GM19467 (cell line): ENCODE measurements at regions not wholly inside any gene's neighbourhood (a gene's known extent, or its start where the extent isn't known, plus 50 kb on each side); places are given as distances from the start of the nearest gene placed in this dataset.
"Not testable (repeated sequence)": the region's sequence is repeated elsewhere in the genome, so short reads cannot be mapped to it uniquely, and the experiment has no call there.

Experiments used
- ATAC-seq: cut with Tn5 transposase; IDR thresholded peaks from one replicate; pipeline ENCODE4 v1.9.1; 2021; ENCODE audit warnings: mild to moderate bottlenecking, moderate library complexity; ENCODE audit not compliant: unreplicated experiment

DNA sequence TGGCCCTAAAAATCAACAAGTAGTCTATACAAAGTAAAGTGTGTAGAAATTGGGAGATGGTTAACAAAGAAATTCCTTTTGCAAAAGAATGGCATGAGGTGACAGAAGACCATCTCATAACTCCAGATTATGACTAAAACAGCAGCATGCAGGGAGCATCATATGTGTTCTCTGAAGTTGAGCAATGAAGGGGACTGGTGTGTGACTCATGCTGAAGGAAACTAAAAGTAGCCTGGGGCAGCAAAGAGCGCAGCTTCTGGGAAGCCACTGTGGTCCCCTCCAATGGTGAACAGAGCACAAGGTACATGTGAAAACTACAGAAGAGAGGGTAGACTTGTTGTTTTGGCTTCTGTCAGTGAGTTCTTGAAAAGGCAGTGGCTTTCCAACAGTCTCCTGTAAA is 133.4 kb downstream of the MACC1 start:
- no peak for ATAC-seq

GRCh38 chr7:20079080-20079479 is 138.1 kb downstream of the MACC1 start:
- ATAC-seq = no peak

GRCh38 chr7:20076835-20077234 is 140.3 kb downstream of the MACC1 start:
- no peak for ATAC-seq

DNA sequence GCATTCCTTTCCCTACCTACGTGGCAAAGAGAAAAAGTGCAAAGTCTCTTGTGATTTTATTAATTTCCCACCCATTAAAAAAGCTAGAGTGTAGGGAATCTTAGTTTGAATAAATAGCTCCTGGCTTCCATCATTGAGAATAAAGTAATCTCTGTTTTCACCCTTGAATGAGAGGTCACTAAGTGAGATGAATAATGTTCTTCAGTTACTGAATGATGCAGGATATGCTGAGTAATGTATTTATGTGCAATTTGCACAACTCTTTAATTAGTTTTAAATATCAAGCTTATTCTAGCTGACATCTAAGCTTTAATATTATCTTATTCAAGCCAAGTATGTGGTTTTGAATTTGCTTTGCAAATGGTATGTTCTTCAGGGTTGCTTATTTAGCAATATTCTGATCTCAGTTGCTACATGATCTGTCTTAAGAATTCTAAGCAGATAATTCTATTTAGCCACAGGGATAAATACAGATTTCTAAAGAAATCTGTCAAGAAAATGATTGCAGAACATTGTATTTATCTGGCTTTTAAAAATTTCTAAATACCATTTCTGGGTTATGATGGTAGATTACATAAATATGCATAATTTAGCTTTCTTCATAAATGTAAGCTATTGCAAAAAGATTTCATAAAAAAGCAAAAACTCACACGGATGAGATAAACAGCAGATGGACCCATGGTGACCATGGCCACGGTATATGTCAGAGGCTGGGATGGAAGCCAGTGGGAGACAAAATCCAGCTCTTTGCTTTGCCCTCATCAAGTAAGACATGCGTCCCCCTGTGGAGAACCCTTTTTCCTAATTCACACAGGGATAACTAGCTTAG is 141.0 kb downstream of the MACC1 start:
- ATAC-seq = no peak

DNA sequence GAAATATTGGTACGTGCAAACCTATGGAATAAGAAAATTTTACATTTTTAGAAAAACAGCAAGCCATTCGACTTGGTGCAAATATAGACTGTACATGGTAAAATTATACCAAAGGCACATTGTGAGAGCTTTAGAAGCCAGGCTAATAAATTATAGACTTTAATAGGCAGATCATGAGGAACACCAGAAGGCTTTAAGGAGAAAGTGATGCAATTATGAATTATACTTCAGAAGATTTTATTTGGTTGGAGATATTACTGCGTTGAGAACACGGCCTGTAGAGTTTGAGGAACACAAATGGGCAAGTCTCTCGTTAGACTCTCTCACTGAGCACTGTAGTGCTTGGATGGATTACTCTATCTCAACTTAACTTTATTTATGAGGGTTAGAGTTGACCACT is 141.7 kb downstream of the MACC1 start:
- no peak for ATAC-seq

DNA sequence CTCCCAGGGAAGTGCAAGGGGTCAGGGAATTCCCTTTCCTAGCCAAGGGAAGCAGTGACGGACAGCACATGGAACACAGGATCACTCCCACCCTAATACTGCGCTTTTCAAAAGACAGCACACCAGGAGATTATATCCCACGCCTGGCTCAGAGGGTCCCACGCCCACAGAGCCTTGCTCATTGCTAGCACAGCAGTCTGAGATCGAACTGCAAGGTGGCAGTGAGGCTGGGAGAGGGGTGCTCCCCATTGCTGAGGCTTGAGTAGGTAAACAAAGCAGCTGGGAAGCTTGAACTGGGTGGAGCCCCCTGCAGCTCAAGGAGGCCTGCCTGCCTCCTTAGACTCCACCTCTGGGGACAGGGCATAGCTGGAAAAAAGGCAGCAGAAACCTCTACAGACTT is 149.2 kb downstream of the MACC1 start:
- not testable (repeated sequence) for ATAC-seq

DNA sequence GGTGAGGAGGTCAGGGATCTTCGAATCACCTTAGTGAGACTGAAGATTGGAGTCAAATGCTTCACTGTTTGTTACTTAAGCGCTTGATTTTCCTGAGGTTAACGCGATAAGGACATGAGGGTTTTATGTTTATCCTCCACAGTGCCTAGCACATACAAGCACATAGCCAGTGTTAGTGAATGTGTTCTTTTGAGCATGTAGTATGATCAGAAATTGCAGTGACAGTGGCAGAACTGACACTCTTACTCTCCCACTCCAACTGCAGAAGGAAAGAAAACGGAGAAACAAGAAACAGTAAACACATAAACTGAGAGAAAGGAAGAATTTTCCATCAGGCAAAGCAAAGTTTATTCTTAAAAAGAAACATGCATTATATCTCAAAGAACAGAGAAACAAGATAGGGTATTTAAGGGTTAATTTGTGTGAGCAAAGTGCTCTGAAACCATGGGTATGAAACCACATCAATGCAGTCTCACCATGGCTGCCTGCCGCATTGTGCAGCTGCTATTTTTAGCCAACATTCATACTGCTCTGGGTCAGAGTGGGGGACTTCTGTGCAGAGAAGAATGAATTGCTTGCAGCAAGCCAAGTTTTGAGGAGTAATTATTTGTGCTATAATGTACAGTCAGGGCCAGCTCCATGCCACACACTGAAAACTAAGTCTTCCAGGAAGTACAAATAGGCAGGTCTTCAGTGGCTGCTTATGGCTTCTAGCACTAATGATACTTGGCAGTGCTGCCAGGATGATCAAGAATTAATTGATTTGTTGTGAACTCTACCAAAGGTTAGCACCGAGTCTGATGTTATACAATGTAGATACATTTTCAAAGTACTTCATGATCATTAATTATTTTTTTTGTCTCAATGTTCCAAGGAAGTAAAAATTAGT is 152.0 kb downstream of the MACC1 start:
- peak; percentile 97 for ATAC-seq

- ATAC-seq = no peak
Measured at GRCh38 chr7:20064181-20064970, 152.8 kb downstream of the MACC1 start.

DNA sequence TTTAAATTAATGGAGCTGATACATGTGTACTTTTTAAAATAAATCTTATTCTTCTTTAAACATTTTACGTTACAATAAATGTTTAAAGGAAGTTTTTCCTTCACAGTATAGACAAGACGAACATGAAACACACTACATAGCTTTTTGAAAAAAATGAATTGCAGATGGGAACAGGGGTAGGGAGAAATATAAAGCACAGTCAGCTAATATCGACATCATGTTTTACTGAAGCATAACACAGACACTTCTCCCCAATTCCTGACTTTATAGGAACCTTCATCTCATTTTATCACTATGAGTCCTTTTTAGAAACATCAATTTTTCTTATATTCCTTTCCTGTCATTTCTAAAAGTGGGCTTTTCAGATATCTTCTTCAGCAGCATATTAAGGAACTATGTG is 153.5 kb downstream of the MACC1 start:
- ATAC-seq = no peak

- no peak for ATAC-seq
Measured at GRCh38 chr7:20062932-20063331, 154.3 kb downstream of the MACC1 start.

GRCh38 chr7:20053334-20054104 is 163.7 kb downstream of the MACC1 start:
- no peak for ATAC-seq

DNA sequence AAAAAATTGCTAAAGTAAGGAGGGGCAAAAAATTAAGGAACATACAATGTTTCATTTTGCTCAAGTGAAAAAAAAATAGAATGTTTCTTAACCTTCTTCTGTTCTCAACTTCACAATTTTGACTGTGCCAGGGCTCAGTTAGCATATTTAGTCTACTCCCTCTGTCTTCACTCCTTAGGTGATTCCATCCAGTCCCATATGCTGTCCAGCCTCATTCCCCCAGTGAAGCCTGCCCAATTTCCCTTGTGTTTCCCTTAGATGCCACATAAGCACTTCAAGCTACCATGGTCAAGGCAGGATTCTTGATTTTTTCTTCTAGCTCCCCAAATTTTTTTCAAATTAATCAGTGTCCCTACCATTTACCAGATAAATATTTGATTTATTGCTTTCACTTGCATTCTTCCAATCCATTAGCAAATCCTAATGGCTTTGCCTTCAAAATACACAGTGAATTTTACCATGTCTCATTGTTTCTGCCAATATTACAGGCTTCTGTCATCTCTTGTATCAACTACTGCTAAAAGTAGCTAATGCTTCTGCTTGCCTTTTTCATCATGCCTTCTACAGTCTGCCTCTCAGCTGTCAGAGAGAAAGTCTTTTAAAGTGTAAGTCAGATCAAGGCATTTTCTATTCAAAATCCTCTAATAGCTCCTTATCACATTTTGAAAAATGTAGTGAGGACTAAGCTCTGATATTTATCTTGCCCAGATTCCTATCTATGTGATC is 166.8 kb downstream of the MACC1 start:
- ATAC-seq = no peak

GRCh38 chr7:20038676-20039075 is 178.5 kb downstream of the MACC1 start:
- no peak for ATAC-seq

DNA sequence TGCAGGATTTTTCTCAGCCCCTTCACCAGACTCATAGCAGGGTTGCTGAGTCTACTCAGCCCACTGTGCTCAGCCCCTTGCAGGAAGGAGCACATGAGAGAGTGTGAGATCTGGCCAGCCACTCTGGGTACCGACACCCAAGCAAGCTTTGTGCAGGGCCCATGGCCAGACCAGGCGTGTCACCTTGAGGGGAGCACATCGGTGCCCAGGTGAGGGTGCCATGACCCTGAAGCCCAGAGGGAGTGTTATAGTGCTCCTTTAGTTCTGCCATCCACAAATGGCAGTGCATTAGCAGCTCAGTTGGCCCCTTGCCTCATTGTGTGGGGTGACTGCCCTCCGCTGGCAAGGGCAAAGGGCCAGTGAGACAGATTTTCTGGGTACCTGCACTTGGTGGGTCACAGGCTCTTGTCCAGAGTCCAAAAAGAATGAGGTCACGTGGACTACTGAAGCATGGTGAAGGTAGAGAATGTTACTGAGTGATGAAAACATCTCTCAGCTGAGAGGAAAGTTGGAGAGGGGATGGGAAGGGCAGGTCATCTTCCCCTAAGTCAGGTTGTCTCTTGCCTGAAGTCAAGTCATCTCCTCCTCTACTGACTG is 181.8 kb downstream of the MACC1 start:
- ATAC-seq = no peak

DNA sequence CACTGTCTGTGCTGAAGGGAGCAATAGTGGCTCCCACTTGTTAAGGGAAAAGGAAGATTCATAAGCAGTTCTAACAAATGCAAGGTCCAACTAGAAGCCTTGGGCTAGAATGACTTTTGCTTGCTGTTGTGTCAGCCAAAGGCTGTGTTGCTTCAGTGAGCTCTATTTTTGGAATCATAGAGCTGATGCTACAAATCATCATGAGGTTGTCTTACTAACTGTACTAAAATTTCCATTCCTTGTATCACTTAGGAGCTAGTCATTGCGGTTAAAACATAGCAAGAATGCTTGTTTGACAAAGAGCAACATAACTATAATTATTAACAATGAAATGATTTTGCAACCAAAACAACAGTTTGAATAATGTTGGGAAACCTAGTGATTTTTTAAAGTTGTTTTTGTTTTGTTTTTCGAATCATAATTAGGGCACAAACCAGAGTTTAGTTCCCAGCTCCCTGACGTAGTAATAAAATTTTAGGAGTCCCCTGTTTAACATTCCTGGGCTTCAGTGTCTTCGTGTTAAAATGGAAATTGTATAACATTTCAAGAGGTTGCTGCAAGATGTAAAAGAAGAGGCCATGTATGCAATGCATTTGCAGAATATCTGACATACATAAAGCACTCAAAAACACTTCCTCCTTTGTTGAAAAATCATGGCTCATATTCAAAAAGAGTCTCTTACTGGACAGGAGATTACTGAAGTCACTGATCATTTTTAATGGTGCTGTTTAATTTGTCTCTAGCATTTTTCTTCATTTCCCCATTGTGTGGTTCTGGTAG is 183.4 kb downstream of the MACC1 start:
- no peak for ATAC-seq

- ATAC-seq = no peak
Measured at GRCh38 chr7:20032741-20033140, 184.4 kb downstream of the MACC1 start.

- peak; percentile 27 for ATAC-seq
Measured at GRCh38 chr7:20030915-20031362, 186.2 kb downstream of the MACC1 start.

GRCh38 chr7:20030417-20030816 is 186.8 kb downstream of the MACC1 start:
- peak; percentile 84 for ATAC-seq

DNA sequence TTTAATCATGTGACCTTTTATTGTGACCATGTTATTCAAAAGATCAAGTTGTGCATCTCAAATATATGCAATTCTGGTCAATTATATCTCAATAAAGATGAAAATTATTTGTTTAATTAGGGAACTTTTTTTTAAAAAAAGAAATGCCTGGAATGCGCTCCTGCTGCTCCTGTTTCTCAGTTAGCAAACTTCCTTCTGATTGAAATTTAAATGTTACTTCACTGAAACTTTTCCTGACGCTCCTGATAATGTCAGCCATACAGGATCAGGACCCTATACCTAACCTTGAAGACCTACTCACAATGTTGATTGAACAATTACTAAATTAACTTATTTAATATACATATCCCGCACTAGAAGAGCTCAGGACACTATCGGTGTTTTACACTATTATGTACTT is 190.4 kb downstream of the MACC1 start:
- ATAC-seq = no peak
